Stimulated activated effector memory CD8-positive, alpha-beta T cell treated with anti-CD3 and anti-CD28 coated beads, Interleukin-12 subunit alpha, Interleukin-12 subunit beta, amount 100 ng/mL, for 72 hours (primary cell): ENCODE measurements at regions not wholly inside any gene's neighbourhood (a gene's known extent, or its start where the extent isn't known, plus 50 kb on each side); places are given as distances from the start of the nearest gene placed in this dataset.
"Not testable (repeated sequence)": the region's sequence is repeated elsewhere in the genome, so short reads cannot be mapped to it uniquely, and the experiment has no call there.

Source experiments
- ATAC-seq: fragments of 150-1000 bp; cut with Tn5 transposase; 2 replicates; pipeline ENCODE4 v1.10.0; 2021
- DNase-seq, 2 donors: peaks; one replicate each; pipeline ENCODE4 v3.0.0; 2021 to 2022; ENCODE audit warnings: low spot score in 2 of 2
- H3K27ac Mint-ChIP-seq: one replicate; pipeline ENCODE4 v1.8.0; 2022; ENCODE audit warnings: mild to moderate bottlenecking, mixed read lengths
- H3K36me3 Mint-ChIP-seq: one replicate; pipeline ENCODE4 v1.8.0; 2022; ENCODE audit warnings: mild to moderate bottlenecking, mixed read lengths
- H3K4me1 Mint-ChIP-seq: one replicate; pipeline ENCODE4 v1.8.0; 2022; ENCODE audit warnings: mixed read lengths
- H3K4me3 Mint-ChIP-seq: one replicate; pipeline ENCODE4 v1.8.0; 2022; ENCODE audit warnings: mild to moderate bottlenecking, mixed read lengths
- H3K9me3 Mint-ChIP-seq: one replicate; pipeline ENCODE4 v1.8.0; 2022; ENCODE audit warnings: mixed read lengths

- peaks cover 14% of the 10 kb centered on the region for H3K4me1 Mint-ChIP-seq
- ATAC-seq (no peak), DNase-seq (no peak)
- no peaks in the 10 kb centered on the region for H3K9me3 Mint-ChIP-seq
- H3K36me3 Mint-ChIP-seq: no peaks in the 10 kb centered on the region
- no peak overlapping the region for H3K27ac Mint-ChIP-seq
- no peak overlapping the region for H3K4me3 Mint-ChIP-seq
Observed at GRCh38 chr6:169858935-169859351, 107.5 kb downstream of the ERMARD start.

GRCh38 chr6:169858293-169858934 is 107.0 kb downstream of the ERMARD start:
- no peak overlapping the region for H3K27ac Mint-ChIP-seq
- DNase-seq (no peak), ATAC-seq (no peak)
- H3K9me3 Mint-ChIP-seq: no peaks in the 10 kb centered on the region
- peaks cover 9% of the 10 kb centered on the region for H3K4me1 Mint-ChIP-seq
- H3K36me3 Mint-ChIP-seq: no peaks in the 10 kb centered on the region
- H3K4me3 Mint-ChIP-seq: no peak overlapping the region

GRCh38 chr6:169857343-169858292 is 106.2 kb downstream of the ERMARD start:
- no peaks in the 10 kb centered on the region for H3K36me3 Mint-ChIP-seq

GRCh38 chr6:169856442-169857342 is 105.3 kb downstream of the ERMARD start:
- H3K4me3 Mint-ChIP-seq, H3K27ac Mint-ChIP-seq: not testable (repeated sequence)

More at GRCh38 chr6:169857343-169858292, 106.2 kb downstream of the ERMARD start:
- Mint-ChIP-seq H3K27ac (no peak overlapping the region), H3K4me1 (peaks cover 8% of the 10 kb centered on the region), H3K9me3 (no peaks in the 10 kb centered on the region), H3K4me3 (no peak overlapping the region)
- ATAC-seq (no peak), DNase-seq (no peak)

GRCh38 chr6:169854813-169855212 is 103.4 kb downstream of the ERMARD start:
- ATAC-seq (no peak), DNase-seq (peak in 1 of 2 donors; percentile 32)
- H3K4me3 Mint-ChIP-seq: no peak overlapping the region
- H3K36me3 Mint-ChIP-seq: no peaks in the 10 kb centered on the region
- H3K9me3 Mint-ChIP-seq: no peaks in the 10 kb centered on the region
- no peaks in the 10 kb centered on the region for H3K4me1 Mint-ChIP-seq
- no peak overlapping the region for H3K27ac Mint-ChIP-seq

More at GRCh38 chr6:169856442-169857342, 105.3 kb downstream of the ERMARD start:
- DNase-seq, H3K4me1 Mint-ChIP-seq, ATAC-seq, H3K36me3 Mint-ChIP-seq, H3K9me3 Mint-ChIP-seq: not testable (repeated sequence)

- Mint-ChIP-seq H3K36me3 (no peaks in the 10 kb centered on the region), H3K9me3 (no peaks in the 10 kb centered on the region), H3K4me3 (no peak overlapping the region), H3K27ac (no peak overlapping the region), H3K4me1 (no peaks in the 10 kb centered on the region)
- DNase-seq (no peak), ATAC-seq (no peak)
Observed at GRCh38 chr6:169854083-169854725, 102.8 kb downstream of the ERMARD start.

GRCh38 chr6:169853196-169854082 is 102.0 kb downstream of the ERMARD start:
- H3K27ac Mint-ChIP-seq: no peak overlapping the region
- H3K9me3 Mint-ChIP-seq: no peaks in the 10 kb centered on the region
- ATAC-seq (no peak), DNase-seq (no peak)
- no peaks in the 10 kb centered on the region for H3K4me1 Mint-ChIP-seq
- no peaks in the 10 kb centered on the region for H3K36me3 Mint-ChIP-seq
- no peak overlapping the region for H3K4me3 Mint-ChIP-seq

GRCh38 chr6:169852504-169853195 is 101.2 kb downstream of the ERMARD start:
- Mint-ChIP-seq H3K4me3 (no peak overlapping the region), H3K4me1 (no peaks in the 10 kb centered on the region), H3K27ac (no peak overlapping the region), H3K9me3 (no peaks in the 10 kb centered on the region), H3K36me3 (no peaks in the 10 kb centered on the region)
- no peak for DNase-seq
- no peak for ATAC-seq

GRCh38 chr6:169851641-169852503 is 100.5 kb downstream of the ERMARD start:
- ATAC-seq: no peak
- H3K27ac Mint-ChIP-seq: no peak overlapping the region
- H3K36me3 Mint-ChIP-seq: no peaks in the 10 kb centered on the region
- H3K9me3 Mint-ChIP-seq: no peaks in the 10 kb centered on the region
- no peak for DNase-seq
- no peak overlapping the region for H3K4me3 Mint-ChIP-seq
- H3K4me1 Mint-ChIP-seq: no peaks in the 10 kb centered on the region

- no peaks in the 10 kb centered on the region for H3K36me3 Mint-ChIP-seq
- H3K4me3 Mint-ChIP-seq: no peak overlapping the region
- H3K27ac Mint-ChIP-seq: no peak overlapping the region
- no peaks in the 10 kb centered on the region for H3K4me1 Mint-ChIP-seq
- DNase-seq (no peak), ATAC-seq (no peak)
- no peaks in the 10 kb centered on the region for H3K9me3 Mint-ChIP-seq
Observed at GRCh38 chr6:169850746-169851145, 99.3 kb downstream of the ERMARD start.

GRCh38 chr6:169850154-169850553 is 98.7 kb downstream of the ERMARD start:
- Mint-ChIP-seq H3K36me3 (no peaks in the 10 kb centered on the region), H3K9me3 (no peaks in the 10 kb centered on the region), H3K4me1 (no peaks in the 10 kb centered on the region), H3K4me3 (no peak overlapping the region), H3K27ac (no peak overlapping the region)
- ATAC-seq (no peak), DNase-seq (no peak)

- DNase-seq: no peak
- no peaks in the 10 kb centered on the region for H3K4me1 Mint-ChIP-seq
- H3K4me3 Mint-ChIP-seq: no peak overlapping the region
- no peak overlapping the region for H3K27ac Mint-ChIP-seq
- H3K9me3 Mint-ChIP-seq: no peaks in the 10 kb centered on the region
- H3K36me3 Mint-ChIP-seq: no peaks in the 10 kb centered on the region
- peak; percentile 24 for ATAC-seq
Observed at GRCh38 chr6:169849396-169849795, 98.0 kb downstream of the ERMARD start.

GRCh38 chr6:169848946-169849345 is 97.5 kb downstream of the ERMARD start:
- ATAC-seq: no peak
- Mint-ChIP-seq H3K4me1 (no peaks in the 10 kb centered on the region), H3K36me3 (no peaks in the 10 kb centered on the region), H3K4me3 (no peak overlapping the region), H3K9me3 (no peaks in the 10 kb centered on the region), H3K27ac (no peak overlapping the region)
- DNase-seq: no peak
